IPS-20b (cell line): ENCODE measurements at regions not wholly inside any gene's neighbourhood (a gene's known extent, or its start where the extent isn't known, plus 50 kb on each side); places are given as distances from the start of the nearest gene placed in this dataset.

ENCODE experiments used
- H3K27ac ChIP-seq: one replicate; pipeline ENCODE4 v1.5.1; 2013; ENCODE audit warnings: low read length
- H3K27me3 ChIP-seq: 2 replicates; pipeline ENCODE4 v1.6.1; 2013; ENCODE audit warnings: mild to moderate bottlenecking, low read length, inconsistent platforms; ENCODE audit not compliant: insufficient read depth
- H3K36me3 ChIP-seq: 2 replicates; pipeline ENCODE4 v1.6.1; 2013; ENCODE audit warnings: low read depth, mild to moderate bottlenecking, inconsistent platforms, low read length, moderate library complexity; ENCODE audit not compliant: insufficient read depth
- H3K4me1 ChIP-seq: 2 replicates; pipeline ENCODE4 v1.6.1; 2013; ENCODE audit warnings: mild to moderate bottlenecking, control low read depth, inconsistent platforms, low read length, moderate library complexity; ENCODE audit not compliant: insufficient read depth
- H3K4me3 ChIP-seq: 2 replicates; pipeline ENCODE4 v1.5.1; 2013; ENCODE audit warnings: mild to moderate bottlenecking, low read length, inconsistent platforms
- H3K9ac ChIP-seq: 2 replicates; pipeline ENCODE4 v1.6.1; 2013; ENCODE audit warnings: low read depth, mild to moderate bottlenecking, inconsistent platforms, low read length, moderate library complexity
- H3K9me3 ChIP-seq: 2 replicates; pipeline ENCODE4 v1.6.1; 2013; ENCODE audit warnings: mild to moderate bottlenecking, low read depth, low read length, inconsistent platforms; ENCODE audit not compliant: insufficient read depth

DNA sequence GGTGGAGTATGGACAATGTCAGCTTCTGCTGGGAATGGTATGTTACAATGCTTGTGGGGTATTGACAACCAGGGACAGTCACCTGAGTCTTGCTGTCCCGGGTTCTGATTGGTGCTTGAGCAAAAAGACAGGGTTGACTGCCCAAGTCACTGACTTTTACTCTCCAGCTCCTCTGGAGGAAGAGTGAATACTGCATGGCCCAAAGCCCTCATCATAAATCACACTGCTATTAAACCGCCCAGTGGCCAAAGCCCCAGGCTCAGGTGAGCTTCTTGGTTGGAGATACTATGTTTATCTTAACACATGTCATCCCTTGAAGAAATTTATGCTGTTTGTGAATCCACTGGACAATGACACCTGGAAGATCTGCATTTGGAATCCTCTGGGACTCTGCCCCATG, 90.0 kb upstream of the IGFBP3 start:
- Histone ChIP-seq H3K4me3 (no peak overlapping the region), H3K27me3 (no peaks in the 10 kb centered on the region), H3K27ac (no peak overlapping the region), H3K36me3 (no peaks in the 10 kb centered on the region), H3K4me1 (peaks cover 8% of the 10 kb centered on the region; the same call in 1 of the 2 replicates), H3K9me3 (no peaks in the 10 kb centered on the region), H3K9ac (no peak overlapping the region)

DNA sequence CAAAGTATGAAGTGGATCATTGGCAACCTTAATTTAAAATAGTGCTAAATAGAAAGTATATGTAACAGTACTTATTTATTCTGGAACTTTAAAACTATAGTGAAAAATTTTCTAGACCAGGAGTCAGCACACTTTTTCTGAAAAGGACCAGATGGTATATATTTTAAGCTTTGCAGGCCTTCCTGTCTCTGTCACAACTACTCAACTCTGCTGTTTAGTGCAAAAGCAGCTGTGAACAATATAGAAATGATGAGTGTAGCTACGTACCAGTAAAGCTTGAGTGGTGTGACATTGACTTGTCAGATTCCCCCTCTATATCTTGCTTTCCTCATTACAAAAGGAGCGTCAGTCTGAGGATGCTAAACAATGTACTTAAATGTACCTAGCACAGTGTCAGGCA, 88.1 kb upstream of the IGFBP3 start:
- Histone ChIP-seq H3K4me1 (no peaks in the 10 kb centered on the region), H3K4me3 (no peak overlapping the region), H3K9me3 (no peaks in the 10 kb centered on the region)

DNA sequence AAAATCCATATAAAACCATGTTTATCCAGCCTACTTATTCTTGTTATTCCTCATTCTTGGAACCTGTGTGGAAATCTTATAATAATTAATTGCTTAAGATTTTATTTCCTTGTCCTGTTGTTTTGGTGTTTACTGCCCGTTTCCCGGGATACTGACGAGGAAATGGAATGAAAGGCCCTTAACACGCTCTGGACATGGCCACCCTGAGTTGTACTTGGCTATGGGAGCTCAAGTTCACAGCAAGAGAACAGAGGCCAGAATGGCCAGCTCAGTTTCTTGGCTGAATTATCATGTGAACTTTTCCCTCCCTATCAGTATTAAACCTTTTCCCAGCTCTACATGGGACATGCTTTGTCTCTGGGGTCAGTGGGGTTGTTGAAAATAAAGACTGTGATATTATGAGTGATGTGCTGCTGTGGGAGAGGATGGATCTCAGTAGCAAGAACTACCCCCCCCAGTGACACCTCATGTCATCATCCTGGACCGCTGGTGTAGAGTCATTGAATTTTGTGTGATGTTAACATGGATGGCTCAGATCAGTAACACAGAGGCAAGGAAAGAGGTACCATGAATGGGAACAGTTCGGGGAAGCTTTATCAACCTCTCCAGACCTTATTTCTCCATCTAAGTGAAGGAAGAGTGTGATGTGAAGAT, 87.0 kb upstream of the IGFBP3 start:
- H3K4me1 ChIP-seq: no peaks in the 10 kb centered on the region
- H3K4me3 ChIP-seq: no peak overlapping the region
- H3K27ac ChIP-seq: no peak overlapping the region
- H3K9me3 ChIP-seq: no peaks in the 10 kb centered on the region
- no peaks in the 10 kb centered on the region for H3K36me3 ChIP-seq
- no peaks in the 10 kb centered on the region for H3K27me3 ChIP-seq
- no peak overlapping the region for H3K9ac ChIP-seq

More for the DNA sequence above, 88.1 kb upstream of the IGFBP3 start:
- Histone ChIP-seq H3K36me3 (no peaks in the 10 kb centered on the region), H3K27me3 (no peaks in the 10 kb centered on the region), H3K27ac (no peak overlapping the region), H3K9ac (no peak overlapping the region)

DNA sequence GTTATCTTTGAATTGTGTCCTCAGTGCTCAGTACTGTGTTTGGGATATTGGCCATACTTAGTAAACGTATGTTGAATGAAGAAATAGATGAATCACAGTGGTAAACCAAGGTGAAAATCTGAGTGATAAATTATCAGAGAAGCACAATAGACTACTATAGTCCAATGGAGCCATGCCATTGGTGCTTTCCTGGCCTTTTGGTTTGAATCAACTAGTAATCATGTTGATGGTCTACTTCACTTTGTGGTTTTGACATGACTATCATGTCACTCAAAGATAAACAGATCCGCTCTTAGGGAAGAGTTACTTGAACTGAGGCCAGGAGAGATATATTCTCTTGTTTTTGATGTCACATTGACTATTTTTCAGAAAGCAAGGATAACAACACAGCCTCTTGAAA, 86.1 kb upstream of the IGFBP3 start:
- no peaks in the 10 kb centered on the region for H3K9me3 ChIP-seq
- H3K36me3 ChIP-seq: no peaks in the 10 kb centered on the region
- no peaks in the 10 kb centered on the region for H3K27me3 ChIP-seq
- H3K27ac ChIP-seq: no peak overlapping the region
- H3K4me1 ChIP-seq: no peaks in the 10 kb centered on the region
- no peak overlapping the region for H3K4me3 ChIP-seq
- H3K9ac ChIP-seq: no peak overlapping the region

DNA sequence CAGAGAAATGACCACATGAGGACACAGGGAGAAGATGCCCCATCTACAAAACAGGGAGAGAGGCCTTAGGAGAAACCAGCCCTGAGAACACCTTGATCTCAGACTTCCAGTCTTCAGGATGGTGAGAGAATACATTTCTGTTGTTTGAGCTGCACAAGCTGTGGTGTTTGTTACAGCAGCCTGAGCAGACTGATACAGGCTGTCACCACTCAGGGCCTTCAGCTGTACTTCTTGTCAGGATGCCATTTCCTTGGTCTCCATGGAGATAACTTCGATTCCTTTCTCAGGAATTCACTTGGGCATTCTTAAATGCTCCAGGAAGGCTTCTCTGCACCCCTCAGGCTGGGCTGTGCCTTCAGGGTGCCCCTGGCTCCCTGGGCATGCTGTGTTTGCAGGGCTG, 85.7 kb upstream of the IGFBP3 start:
- Histone ChIP-seq H3K27me3 (no peaks in the 10 kb centered on the region), H3K4me3 (no peak overlapping the region), H3K4me1 (no peaks in the 10 kb centered on the region), H3K9me3 (no peaks in the 10 kb centered on the region), H3K36me3 (no peaks in the 10 kb centered on the region), H3K9ac (no peak overlapping the region), H3K27ac (no peak overlapping the region)

DNA sequence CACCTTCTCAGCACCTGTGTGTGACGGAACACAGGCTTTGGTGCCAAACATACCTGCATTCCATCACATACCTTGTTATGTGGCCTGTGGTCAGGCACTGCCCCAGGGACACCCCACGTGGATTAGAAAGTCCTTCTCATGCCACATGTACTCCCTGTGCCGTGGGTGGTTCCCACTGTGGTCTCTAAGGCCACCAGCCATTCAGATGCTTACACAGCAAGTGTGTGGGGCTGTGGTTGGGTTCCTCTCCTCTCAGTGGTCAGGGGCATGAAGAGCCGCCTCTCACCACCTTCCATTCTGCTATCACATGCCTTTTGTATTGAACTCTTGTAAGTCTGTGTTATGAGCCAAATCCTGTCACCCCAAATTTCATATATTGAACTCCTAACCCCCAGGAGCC, 85.1 kb upstream of the IGFBP3 start:
- no peak overlapping the region for H3K27ac ChIP-seq
- H3K36me3 ChIP-seq: no peaks in the 10 kb centered on the region
- H3K4me1 ChIP-seq: no peaks in the 10 kb centered on the region
- H3K9me3 ChIP-seq: no peaks in the 10 kb centered on the region
- no peak overlapping the region for H3K9ac ChIP-seq
- H3K4me3 ChIP-seq: no peak overlapping the region
- no peaks in the 10 kb centered on the region for H3K27me3 ChIP-seq

DNA sequence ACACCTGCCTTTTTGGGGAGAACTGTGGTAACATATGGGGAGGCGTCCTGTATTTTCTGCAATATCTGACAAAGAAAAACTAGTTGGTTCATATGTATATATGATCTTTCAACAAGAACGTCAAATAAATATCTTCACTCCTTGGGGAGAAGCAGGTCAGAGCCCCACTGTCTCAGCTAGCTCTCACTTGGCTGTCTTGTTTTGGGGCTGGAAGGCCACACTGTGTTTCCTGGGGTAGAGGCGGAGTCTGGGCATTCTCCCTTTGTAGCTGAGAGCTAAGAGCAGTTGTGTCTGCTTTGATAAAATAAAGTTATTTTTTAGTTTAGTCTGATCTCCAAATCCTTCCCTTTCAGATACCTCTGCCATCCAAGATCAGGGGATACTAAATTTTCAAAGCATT, 83.9 kb upstream of the IGFBP3 start:
- no peak overlapping the region for H3K4me3 ChIP-seq
- no peak overlapping the region for H3K27ac ChIP-seq
- H3K4me1 ChIP-seq: no peaks in the 10 kb centered on the region
- H3K9ac ChIP-seq: no peak overlapping the region
- no peaks in the 10 kb centered on the region for H3K9me3 ChIP-seq
- H3K36me3 ChIP-seq: no peaks in the 10 kb centered on the region
- no peaks in the 10 kb centered on the region for H3K27me3 ChIP-seq

DNA sequence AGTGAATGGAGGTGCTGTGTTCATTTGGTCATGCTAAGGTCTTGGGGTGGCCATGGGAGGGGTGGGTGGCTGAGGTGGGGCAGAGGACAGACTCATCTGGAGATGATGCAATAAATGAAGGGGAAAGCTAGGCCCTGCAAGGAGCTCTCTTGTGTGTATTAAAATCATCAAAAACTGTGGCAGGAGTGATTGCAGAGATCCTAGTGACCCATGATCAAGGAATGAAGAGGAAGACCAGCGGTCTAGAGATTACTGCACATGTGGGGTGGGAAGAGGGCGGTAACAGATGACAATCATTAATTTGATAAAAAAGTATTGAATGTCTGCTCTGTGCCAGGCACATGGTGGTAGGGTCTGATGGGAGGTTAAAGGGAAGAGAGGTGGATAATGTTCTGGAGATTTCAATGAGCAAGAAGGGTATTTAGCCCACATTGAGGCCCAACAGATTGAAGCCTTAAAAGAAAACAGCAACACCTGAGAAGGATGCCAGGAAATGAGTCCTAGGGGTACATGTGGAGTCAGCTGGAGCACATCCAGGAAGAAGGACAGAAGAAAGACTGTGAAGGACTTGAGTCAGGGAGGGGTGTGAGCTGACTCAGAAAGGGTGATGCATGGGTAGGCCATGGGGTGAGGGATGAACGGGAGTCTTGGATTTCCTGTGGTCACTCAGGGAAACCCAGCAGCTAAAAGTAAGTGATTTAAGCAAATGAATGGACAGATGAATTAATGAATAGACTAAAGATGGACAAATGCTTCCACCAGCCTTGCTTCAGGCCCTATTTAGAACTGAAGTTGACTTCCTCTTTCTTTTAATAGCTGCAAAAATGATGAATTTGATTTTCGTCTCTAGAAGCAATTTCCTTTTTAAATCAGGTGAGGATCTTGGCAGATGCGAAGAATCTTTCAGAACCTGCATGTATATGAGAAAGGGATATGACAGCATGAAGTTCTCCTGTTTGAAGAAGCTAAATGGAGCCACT, 83.1 kb upstream of the IGFBP3 start:
- no peak overlapping the region for H3K27ac ChIP-seq
- H3K9me3 ChIP-seq: no peaks in the 10 kb centered on the region
- H3K27me3 ChIP-seq: no peaks in the 10 kb centered on the region
- H3K9ac ChIP-seq: no peak overlapping the region
- no peaks in the 10 kb centered on the region for H3K36me3 ChIP-seq
- no peak overlapping the region for H3K4me3 ChIP-seq
- H3K4me1 ChIP-seq: no peaks in the 10 kb centered on the region

DNA sequence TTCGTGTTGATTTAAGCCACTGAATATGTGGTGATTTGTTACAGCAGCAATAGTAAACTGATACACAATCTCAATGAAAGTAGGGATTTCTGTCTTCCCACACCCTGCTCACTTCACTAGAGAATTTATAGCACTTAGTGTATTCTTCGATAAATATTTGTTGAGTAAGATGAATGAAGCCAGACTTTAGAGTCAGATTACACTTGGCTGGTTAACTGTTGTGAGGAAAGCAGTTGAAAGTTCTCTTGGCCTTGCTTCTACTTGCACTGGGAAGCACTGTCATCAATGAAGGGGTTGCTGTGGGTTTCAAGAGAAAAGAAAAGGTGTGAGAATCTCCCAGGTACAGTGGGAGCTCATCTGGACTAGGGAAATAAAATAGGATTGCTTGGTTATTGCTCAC, 82.1 kb upstream of the IGFBP3 start:
- Histone ChIP-seq H3K27me3 (no peaks in the 10 kb centered on the region), H3K9me3 (no peaks in the 10 kb centered on the region)

DNA sequence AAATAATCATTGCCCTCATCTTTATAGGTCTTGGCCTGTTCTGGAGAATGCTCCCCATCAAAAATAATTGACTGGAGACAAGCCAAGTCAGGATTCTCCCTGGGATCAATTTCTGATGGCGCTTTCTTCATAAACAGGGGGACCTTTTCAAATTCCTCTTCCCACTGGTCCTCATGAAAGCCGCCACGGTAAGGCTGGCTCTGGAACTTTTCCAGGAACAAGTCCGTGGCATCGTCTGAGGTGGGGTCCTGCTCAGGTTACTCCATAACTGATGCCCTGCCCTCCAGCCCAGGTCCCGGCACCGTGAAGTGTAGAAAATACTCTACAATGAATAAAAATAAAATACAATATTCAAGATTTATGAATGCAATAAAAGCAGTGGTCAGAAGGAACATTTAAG, 79.4 kb upstream of the IGFBP3 start:
- H3K4me3 ChIP-seq: no peak overlapping the region
- H3K9ac ChIP-seq: no peak overlapping the region
- H3K27ac ChIP-seq: no peak overlapping the region
- H3K4me1 ChIP-seq: no peaks in the 10 kb centered on the region
- no peaks in the 10 kb centered on the region for H3K36me3 ChIP-seq
- H3K27me3 ChIP-seq: no peaks in the 10 kb centered on the region
- peaks cover 20% of the 10 kb centered on the region for H3K9me3 ChIP-seq

More for the DNA sequence above, 82.1 kb upstream of the IGFBP3 start:
- H3K4me1 ChIP-seq: no peaks in the 10 kb centered on the region
- H3K9ac ChIP-seq: no peak overlapping the region
- H3K27ac ChIP-seq: no peak overlapping the region
- no peak overlapping the region for H3K4me3 ChIP-seq
- no peaks in the 10 kb centered on the region for H3K36me3 ChIP-seq

DNA sequence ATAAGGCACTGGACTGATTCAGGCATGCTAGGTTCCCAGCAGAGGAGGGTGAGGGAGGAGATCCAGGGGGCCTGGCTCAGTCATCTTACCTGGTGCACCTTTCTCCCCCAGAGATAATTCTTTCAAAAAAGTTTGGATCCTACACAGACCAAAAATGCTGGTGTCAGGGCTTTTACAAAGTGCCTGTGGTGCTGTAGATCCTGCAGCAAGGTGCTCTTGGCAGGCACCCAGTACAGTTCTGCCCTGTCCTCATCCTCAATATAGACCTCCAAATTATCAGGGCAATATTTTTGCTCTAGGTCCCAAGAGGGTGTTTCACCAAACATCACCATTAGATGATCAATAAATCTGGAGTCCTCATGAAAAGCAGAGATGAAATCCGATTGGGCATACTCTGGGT, 78.5 kb upstream of the IGFBP3 start:
- Histone ChIP-seq H3K36me3 (no peaks in the 10 kb centered on the region), H3K4me3 (no peak overlapping the region), H3K9ac (no peak overlapping the region), H3K27ac (no peak overlapping the region), H3K4me1 (no peaks in the 10 kb centered on the region), H3K27me3 (no peaks in the 10 kb centered on the region), H3K9me3 (peaks cover 20% of the 10 kb centered on the region)

DNA sequence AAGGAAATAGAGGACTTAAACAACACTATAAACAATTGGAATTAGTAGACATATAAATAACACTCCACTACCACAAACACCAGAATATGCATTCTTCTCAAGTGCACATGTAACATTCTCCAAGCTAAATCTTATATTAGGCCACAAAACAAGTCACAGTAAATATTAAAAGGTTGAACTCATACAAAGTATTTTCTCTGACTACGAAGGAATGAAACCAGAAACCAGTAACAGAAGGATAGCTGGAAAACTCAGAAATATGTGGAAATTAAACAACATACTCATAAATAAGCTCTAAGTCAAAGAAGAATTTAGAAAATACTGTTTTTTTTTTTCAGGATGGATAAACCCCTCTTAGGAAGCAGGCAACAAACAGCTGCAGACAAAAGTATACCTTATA, 77.4 kb upstream of the IGFBP3 start:
- H3K9me3 ChIP-seq: peaks cover 20% of the 10 kb centered on the region
- no peak overlapping the region for H3K27ac ChIP-seq
- no peaks in the 10 kb centered on the region for H3K4me1 ChIP-seq
- H3K4me3 ChIP-seq: no peak overlapping the region
- H3K27me3 ChIP-seq: no peaks in the 10 kb centered on the region
- no peaks in the 10 kb centered on the region for H3K36me3 ChIP-seq
- H3K9ac ChIP-seq: no peak overlapping the region
